Thymus (tissue), 11 donors: ENCODE measurements at regions not wholly inside any gene's neighbourhood (a gene's known extent, or its start where the extent isn't known, plus 50 kb on each side); places are given as distances from the start of the nearest gene placed in this dataset.
"Not testable (repeated sequence)": the region's sequence is repeated elsewhere in the genome, so short reads cannot be mapped to it uniquely, and the experiment has no call there.

Experiments used
- DNase-seq, 9 donors: peaks; one replicate each; pipeline ENCODE4 v3.0.0-alpha.2; 2013; ENCODE audit warnings: low spot score in 9 of 9, low read depth in 6 of 9, missing footprints in 1 of 9
- H3K27ac ChIP-seq, 2 donors: one replicate each; pipeline ENCODE4 v1.5.1; 2013; ENCODE audit warnings: control low read depth in 1 of 2, low read depth in 1 of 2, low read length in 1 of 2, mild to moderate bottlenecking in 1 of 2, moderate library complexity in 1 of 2
- H3K27me3 ChIP-seq, 2 donors: one replicate each; pipeline ENCODE4 v1.5.1; 2013; ENCODE audit warnings: low read length in 1 of 2; ENCODE audit not compliant: control insufficient read depth in 2 of 2, insufficient read depth in 1 of 2
- H3K36me3 ChIP-seq, 2 donors: one replicate each; pipeline ENCODE4 v1.5.1; 2013; ENCODE audit warnings: low read length in 1 of 2, mild to moderate bottlenecking in 1 of 2, moderate library complexity in 1 of 2; ENCODE audit not compliant: control insufficient read depth in 2 of 2, insufficient read depth in 2 of 2
- H3K4me1 ChIP-seq, 2 donors: one replicate each; pipeline ENCODE4 v1.5.1; 2013; ENCODE audit warnings: low read length in 2 of 2; ENCODE audit not compliant: control insufficient read depth in 2 of 2, insufficient read depth in 2 of 2
- H3K4me3 ChIP-seq, 2 donors: one replicate each; pipeline ENCODE4 v1.5.1; 2013; ENCODE audit warnings: low read length in 2 of 2, control low read depth in 1 of 2, mild to moderate bottlenecking in 1 of 2
- H3K9me3 ChIP-seq, 2 donors: one replicate each; pipeline ENCODE4 v1.5.1; 2013; ENCODE audit warnings: low read length in 1 of 2, mild to moderate bottlenecking in 1 of 2; ENCODE audit not compliant: control insufficient read depth in 2 of 2, insufficient read depth in 1 of 2
- WGBS: extraction: QIAGEN DNeasy Blood & Tissue Kit; methylation state at CpG from one replicate; pipeline ENCODE4 v1.1.7; 2013; 5-methylcytosine and 5-hydroxymethylcytosine counted together
- donor health status: healthy.

- Histone ChIP-seq H3K4me1 (no peaks in the 10 kb centered on the region), H3K27me3 (no peaks in the 10 kb centered on the region), H3K27ac (peak overlapping the region in 1 of 2 donors; percentile 20), H3K4me3 (no peak overlapping the region), H3K9me3 (peaks cover 0 to 3% of the 10 kb centered on the region in 2 donors), H3K36me3 (no peaks in the 10 kb centered on the region)
- DNase-seq: no peak
- 83% methylated on average over 17 of the region's 17 CpGs for WGBS
Measured at GRCh38 chr20:47857569-47858464, 72.5 kb upstream of the SULF2 start.

GRCh38 chr20:47857187-47857568, 71.9 kb upstream of the SULF2 start:
- Histone ChIP-seq H3K9me3 (no peaks in the 10 kb centered on the region), H3K4me3 (no peak overlapping the region), H3K4me1 (no peaks in the 10 kb centered on the region), H3K27me3 (no peaks in the 10 kb centered on the region), H3K27ac (no peak overlapping the region), H3K36me3 (no peaks in the 10 kb centered on the region)
- WGBS: 75% methylated on average over 8 of the region's 8 CpGs
- DNase-seq: no peak

GRCh38 chr20:47855799-47856198, 70.5 kb upstream of the SULF2 start:
- no peak for DNase-seq
- Histone ChIP-seq H3K4me3 (no peak overlapping the region), H3K9me3 (no peaks in the 10 kb centered on the region), H3K4me1 (no peaks in the 10 kb centered on the region), H3K36me3 (no peaks in the 10 kb centered on the region), H3K27ac (no peak overlapping the region), H3K27me3 (no peaks in the 10 kb centered on the region)
- 99% methylated on average over 4 of the region's 4 CpGs for WGBS

- Histone ChIP-seq H3K4me1 (no peaks in the 10 kb centered on the region), H3K9me3 (no peaks in the 10 kb centered on the region), H3K27me3 (no peaks in the 10 kb centered on the region), H3K4me3 (no peak overlapping the region), H3K27ac (no peak overlapping the region), H3K36me3 (no peaks in the 10 kb centered on the region)
- 86% methylated on average over 10 of the region's 10 CpGs for whole genome bisulfite sequencing
- no peak for DNase-seq
Measured at GRCh38 chr20:47854687-47855212, 69.5 kb upstream of the SULF2 start.

GRCh38 chr20:47851774-47852173, 66.5 kb upstream of the SULF2 start:
- Histone ChIP-seq H3K4me1 (no peaks in the 10 kb centered on the region), H3K27me3 (no peaks in the 10 kb centered on the region), H3K36me3 (no peaks in the 10 kb centered on the region), H3K9me3 (no peaks in the 10 kb centered on the region), H3K27ac (no peak overlapping the region), H3K4me3 (no peak overlapping the region)
- WGBS: 95% methylated on average over 7 of the region's 7 CpGs
- no peak for DNase-seq

- 63% methylated on average over 5 of the region's 5 CpGs for whole genome bisulfite sequencing
- no peaks in the 10 kb centered on the region for H3K27me3 ChIP-seq
- H3K4me1 ChIP-seq: peaks cover 0 to 2% of the 10 kb centered on the region in 2 donors
- no peaks in the 10 kb centered on the region for H3K9me3 ChIP-seq
- no peak overlapping the region for H3K27ac ChIP-seq
- no peaks in the 10 kb centered on the region for H3K36me3 ChIP-seq
- H3K4me3 ChIP-seq: no peak overlapping the region
- DNase-seq: no peak
Measured at GRCh38 chr20:47850146-47850545, 64.9 kb upstream of the SULF2 start.

GRCh38 chr20:47849596-47849995, 64.3 kb upstream of the SULF2 start:
- no peak overlapping the region for H3K27ac ChIP-seq
- H3K27me3 ChIP-seq: no peaks in the 10 kb centered on the region
- no peaks in the 10 kb centered on the region for H3K36me3 ChIP-seq
- H3K9me3 ChIP-seq: no peaks in the 10 kb centered on the region
- no peak for DNase-seq
- no peak overlapping the region for H3K4me3 ChIP-seq
- H3K4me1 ChIP-seq: peaks cover 0 to 2% of the 10 kb centered on the region in 2 donors
- WGBS: 89% methylated on average over 2 of the region's 2 CpGs

GRCh38 chr20:47849006-47849405, 63.7 kb upstream of the SULF2 start:
- no peaks in the 10 kb centered on the region for H3K27me3 ChIP-seq

GRCh38 chr20:47848534-47848933, 63.3 kb upstream of the SULF2 start:
- H3K27me3 ChIP-seq, H3K4me3 ChIP-seq, H3K27ac ChIP-seq, DNase-seq, H3K9me3 ChIP-seq, H3K36me3 ChIP-seq, H3K4me1 ChIP-seq: not testable (repeated sequence)
- WGBS: 38% methylated on average over 4 of the region's 4 CpGs

More at GRCh38 chr20:47849006-47849405, 63.7 kb upstream of the SULF2 start:
- Histone ChIP-seq H3K4me1 (peaks cover 0 to 2% of the 10 kb centered on the region in 2 donors), H3K36me3 (no peaks in the 10 kb centered on the region), H3K9me3 (no peaks in the 10 kb centered on the region), H3K4me3 (no peak overlapping the region), H3K27ac (no peak overlapping the region)
- 92% methylated on average over 15 of the region's 15 CpGs for WGBS
- DNase-seq: no peak
